CD4-positive, alpha-beta T cell treated with Interferon gamma for 1 hour (primary cell): ENCODE measurements at regions not wholly inside any gene's neighbourhood (a gene's known extent, or its start where the extent isn't known, plus 50 kb on each side); places are given as distances from the start of the nearest gene placed in this dataset.

Source experiments
- DNase-seq: peaks from one replicate; pipeline ENCODE4 v3.0.0-alpha.2; 2020

DNA sequence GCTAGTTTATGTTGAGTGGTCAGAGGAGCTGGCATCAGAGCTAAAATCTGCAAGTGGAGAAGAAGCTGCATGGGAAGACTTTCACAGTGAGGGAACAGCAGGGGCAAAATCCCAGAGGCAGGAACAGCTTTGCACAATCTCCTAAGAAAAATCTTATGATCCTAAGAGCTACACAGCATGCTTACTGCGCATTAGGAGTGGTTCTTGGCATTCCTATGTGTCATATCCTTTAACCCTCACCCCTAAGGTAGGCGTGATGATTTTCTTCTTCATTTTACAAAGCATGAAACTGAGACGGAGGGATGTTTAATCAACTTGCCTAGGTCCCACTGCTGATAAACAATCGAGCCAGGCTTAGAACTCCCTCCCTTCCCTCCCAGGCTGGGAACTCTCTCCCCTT is 313.6 kb upstream of the SULF2 start:
- DNase-seq, result no peak

DNA sequence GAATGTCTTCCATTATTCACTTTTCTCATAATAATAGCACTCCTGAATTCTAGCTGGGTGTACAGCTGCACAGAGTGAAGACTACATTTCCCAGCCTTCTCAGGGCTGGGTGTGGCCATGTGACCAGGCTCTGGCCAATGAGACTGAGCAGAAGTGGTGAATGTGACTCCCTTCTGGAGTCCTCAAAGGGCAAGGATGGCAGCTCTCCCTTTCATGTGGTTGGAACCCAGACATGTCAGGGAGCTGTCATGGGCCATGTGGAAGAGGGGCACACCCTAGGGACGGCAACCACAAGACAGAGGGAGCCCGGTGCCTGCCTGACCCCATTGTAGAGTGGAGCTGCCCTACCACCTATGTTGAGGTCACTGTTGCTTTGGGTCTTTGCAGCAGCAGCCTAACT is 312.8 kb upstream of the SULF2 start:
- no peak for DNase-seq

DNA sequence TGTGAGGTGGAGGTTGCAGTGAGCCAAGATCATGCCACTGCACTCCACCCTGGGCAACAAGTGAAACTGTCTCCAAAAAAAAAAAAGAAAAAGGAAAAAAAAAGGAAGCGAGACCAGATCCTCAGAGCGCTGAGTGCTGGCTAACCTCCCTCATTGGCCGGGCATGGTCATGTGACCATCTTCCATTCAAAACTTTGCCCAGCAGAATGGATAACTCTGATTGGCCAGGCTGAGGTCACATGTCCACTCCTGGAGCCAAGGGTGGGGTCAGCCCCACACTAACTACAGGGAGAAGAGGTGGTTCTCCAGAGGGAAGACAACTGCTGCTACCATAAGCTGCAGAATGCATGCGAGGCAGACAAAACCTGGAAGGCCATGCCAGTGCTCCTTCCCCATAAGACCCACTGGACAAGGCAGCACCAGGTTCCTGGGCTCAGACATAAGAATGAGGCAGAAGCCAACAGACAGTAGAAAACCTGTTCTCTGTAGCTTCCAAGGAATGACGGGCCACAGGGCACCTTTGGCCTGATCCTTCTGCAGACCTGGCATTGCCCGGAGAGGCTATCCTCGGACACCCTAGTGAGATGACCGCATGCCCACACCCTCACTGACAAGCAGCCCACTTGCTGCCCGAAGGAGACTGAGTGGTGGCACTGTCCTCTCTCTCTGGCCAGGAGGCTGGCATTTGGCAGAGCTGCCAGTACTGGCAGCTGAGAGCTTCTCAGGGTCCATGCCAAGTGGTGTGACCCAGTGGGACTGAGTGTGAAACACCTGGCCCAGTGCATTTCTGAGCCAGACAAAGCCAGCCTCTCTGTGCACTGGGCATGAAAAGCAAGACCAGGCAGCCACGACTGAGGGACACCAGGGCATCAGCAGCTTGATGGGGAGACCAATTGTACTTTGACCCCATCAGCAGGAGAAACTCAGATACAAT is 311.9 kb upstream of the SULF2 start:
- no peak for DNase-seq

DNA sequence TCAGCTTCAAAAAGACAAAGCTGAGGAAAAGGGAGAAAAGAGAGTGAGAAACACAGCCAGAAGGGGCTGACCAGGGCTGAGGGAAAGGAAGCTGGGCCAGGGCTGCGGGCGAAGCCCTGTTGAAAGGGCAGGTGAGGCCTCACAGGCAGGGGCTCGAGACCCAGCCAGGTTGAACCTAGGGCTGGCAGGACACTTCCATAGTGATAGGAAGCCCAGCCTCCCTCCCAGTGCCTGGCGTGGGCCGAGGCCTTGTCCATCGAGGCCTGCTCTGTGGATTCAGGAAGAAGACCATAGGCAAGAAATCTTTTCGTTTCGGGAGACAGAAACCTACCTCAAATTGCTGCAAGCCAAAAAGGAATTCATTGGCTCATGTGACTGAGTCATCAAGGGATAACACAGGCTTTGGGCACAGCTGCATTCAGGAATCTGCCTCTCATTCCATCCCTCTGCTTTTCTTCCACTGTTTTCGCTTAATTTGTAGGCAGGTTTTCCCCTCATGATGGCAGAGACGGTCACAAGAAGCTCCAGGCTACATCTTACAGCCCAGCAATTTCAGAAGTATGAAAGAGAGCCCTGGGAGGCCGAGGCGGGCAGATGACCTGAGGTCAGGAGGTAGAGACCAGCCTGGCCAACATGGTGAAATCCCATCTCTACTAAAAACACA is 311.1 kb upstream of the SULF2 start:
- DNase-seq, result no peak

DNA sequence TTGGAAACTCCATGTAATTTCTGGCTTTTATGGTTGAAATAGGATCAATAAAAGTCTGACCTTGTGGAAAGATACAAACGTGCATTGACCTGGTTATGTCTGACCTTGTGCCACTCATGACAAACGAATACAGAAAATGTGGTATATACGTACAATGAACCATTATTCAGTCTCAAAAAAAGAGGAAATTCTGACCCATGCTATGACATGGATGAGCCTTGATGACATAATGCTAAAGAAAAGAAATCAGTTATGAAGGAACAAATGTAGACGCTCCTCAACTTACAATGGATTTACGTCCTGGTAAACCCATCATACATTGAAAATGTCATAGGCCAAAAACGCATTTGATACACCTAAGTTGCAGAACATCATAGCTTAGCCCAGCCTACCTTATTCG is 309.7 kb upstream of the SULF2 start:
- DNase-seq, result no peak

DNA sequence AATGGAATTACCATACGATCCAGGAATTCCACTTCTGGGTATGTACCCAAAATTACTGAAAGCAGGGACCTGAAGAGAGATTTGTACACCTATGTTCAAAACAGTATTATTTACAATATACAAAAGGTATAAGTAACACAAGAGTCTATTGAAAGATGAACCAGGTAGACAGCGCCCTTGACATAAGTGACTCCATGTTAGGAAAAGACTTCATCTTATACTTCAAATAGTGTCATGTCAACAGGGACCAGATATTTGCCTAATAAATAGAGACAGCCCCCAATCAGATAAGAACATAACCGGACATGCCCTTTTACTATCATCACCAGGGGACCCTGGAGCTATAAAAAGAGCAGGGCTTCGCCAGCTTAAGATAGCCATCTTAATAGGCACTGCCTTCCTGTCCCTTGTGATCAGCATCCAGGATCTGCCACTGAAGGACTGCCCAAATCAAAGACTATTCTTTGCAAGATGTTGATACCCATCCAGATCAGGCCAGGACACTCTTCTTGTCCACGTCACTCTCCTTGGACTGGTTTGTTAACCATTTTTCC is 309.0 kb upstream of the SULF2 start:
- DNase-seq, result no peak

DNA sequence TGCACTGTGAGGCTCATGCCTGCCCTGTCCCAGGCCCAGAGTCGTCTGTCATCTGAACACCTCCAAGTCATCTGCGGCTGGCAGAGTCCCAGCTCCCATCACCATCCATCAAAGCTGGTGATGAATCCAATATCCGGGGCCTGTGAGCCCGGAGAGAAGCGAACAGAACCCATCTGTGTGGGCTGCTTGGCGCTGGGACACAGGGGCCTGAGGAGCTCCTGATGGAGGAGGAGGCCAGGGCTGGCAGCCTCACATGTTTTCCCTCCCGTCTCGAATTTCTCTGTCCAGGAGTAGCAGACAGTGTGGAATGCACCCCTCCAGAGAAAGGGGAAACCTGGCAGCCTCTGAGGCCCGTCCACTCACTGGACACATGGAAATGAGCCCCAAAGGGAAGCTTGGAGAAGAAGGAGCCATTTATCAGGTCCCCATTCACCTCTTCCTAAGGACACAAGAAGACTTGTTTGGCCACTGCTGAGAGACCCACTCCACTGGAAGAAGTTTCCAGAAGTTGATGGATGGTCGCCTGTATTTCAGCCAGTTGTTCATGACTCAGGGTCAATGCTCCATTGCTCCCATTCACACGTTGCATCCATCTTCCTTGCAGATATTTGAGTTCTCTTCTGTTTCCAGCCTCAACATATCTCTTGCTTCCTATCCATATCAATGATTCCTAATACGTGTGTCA is 307.5 kb upstream of the SULF2 start:
- no peak for DNase-seq

DNA sequence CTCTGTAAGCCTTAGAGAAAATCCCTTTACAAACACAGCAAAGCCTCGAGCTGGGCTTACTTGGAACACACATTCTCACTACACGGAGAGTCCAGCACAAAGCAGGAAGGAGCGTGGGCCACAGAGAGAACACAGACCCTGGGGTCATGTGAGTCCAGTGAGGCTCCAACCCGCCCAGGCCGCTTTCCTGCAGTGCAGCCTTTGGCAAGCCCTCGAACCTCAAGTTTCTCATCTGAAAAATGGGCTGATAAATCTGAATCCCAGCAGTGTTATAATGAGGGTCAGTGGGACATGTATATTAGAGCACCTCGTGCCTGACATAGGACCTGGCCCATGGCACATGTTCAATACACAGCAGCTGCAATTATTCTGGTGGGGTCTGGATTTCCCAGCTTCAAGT is 305.5 kb upstream of the SULF2 start:
- no peak for DNase-seq

DNA sequence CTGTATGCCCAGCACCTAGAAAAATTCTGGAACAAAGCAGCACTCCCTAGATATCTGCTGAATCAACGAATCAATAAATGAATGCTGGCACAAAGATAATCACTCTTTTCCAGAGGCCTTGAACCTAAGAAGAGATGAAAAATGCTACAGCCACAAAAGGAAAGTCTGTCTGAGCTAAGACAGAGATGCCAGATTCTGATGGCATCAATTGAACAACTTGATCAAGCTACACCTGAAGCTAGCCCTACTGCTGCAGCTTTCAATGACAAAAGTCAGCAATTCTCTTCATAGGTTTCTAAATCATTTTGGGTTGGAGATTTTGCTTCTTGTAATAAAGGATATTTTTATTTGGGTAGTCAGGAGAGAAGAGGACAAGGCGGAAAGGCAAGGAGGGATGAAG is 305.0 kb upstream of the SULF2 start:
- DNase-seq, result no peak

DNA sequence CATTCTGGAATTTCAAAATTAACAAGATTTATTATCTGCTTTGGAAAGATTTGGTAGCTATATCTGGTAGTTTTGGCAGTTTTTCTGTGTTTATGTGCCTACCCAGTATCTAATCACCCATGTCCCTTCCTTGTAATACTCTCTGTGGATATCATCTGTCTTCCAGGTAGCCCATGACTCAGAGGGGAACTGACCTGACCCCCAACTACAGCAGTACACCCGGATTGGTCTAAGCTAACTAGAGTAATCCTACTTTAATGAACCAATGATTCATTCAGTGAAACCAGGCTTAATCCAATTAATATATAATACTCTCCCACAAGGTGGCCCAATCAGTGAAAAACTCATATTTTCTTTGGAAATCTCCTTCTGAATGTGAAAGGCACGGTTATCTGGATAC is 295.3 kb upstream of the SULF2 start:
- no peak for DNase-seq

DNA sequence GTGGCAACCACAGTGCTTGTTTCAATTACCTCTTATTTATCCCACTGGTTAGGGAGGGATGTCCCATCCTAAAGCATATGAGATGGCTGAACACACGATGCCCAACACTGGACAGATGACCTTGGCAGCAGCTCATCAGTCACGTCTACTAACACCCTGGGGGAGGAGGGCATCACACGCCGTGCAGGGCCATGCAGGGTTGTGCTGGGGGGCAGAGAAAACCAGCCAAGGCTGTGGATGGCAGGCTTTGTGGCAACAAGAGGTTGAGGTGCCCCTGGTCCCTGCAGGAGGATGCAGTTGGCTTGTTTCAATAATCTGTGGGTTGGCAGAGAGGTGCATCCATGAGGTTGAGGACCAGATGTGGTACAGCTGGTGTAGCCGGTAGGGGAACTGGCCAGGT is 293.7 kb upstream of the SULF2 start:
- no peak for DNase-seq

DNA sequence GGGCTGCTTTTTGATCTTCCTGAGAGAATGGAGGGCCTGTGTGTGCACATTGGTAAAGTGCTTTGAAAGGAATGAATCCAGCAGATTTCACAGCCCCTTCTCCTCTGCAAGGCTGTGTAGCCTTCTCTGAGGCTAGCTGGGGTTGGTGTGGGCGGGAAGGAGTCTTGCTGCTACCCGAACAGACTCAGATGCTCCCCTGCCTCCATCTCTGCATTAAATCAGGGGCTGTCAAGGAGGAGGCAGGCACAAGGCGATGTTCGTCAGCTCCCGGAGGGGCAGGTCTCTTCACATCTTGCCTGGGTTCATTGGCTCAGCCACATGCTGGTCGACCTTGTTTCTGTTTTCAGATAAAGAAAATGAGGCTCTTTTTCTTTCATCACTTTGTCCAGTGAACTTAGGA is 291.5 kb upstream of the SULF2 start:
- DNase-seq, result no peak

DNA sequence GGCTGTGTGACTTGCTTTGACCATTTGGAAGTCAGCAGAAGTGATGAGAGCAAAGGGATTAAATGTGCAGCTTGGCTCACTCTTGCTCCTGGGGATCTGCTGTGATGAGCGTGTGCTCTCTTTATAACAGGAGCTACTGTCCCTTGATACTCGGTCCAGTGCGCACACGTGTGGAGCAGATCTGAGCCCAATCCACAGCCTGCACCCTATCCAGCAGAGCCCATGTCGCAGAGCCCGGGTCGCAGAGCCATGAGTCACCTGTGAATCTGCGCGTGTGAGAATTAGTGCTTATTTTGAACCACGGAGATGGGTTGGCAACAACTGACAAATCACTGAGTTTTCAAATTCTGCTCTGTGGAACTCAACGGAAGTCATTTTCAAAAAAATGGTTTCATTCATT is 291.0 kb upstream of the SULF2 start:
- no peak for DNase-seq

DNA sequence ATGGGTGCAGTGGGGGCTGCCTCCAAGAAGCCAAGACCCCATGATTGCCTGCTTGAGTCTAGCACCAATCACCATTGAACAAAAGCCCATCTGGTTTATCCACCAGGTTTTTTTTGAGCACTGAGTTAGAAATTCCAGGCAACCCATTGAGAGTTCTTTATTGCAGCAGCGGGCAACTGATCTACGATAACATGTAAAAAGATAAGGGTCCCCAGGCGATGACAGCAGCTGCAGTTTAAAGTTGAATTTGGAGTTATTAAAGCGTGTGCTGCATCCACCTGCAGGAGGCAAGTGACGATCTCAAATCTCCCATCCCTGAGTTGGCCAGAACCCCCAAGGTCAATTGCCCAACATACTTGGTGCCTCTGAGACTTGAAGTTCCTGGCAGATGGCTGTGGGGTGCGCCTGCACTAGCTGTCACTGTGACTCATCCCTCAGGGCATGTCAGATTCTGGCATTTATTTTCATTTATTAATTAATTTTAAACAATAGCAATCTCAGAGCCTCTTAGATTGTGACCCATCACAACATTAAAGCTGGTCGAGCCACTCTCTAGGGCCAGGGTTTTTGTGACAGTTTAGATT is 290.4 kb upstream of the SULF2 start:
- DNase-seq, result no peak

DNA sequence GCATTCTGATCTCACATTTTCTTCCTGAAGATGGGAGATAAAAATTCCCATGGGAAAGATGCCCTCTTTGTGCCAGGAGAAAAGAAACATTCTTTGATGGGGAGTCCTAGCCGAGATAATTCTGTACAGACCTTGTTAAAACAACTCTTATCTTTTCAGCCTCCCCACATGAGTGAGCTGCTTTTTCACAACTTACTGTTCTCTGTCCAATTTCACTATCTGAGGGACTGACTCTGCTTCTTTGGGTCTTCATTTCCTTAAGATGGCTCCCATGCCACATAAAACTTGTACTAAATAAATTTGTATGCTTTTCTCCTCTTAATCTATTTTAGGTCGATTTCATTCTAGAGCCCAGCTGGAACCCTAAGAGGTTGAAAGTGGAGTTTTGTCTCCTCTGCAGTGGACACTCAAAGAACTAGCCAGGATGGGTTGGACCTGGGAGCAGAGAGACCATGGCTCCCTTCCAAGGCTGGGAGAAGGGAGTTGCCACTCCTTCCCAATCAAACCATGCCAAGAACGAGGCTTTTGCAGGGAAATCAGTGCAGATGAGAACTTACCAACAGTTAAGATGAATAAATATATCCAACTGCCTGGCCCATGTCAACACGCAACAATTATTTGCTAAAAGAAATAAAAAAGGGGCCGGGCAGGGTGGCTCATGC is 285.8 kb upstream of the SULF2 start:
- no peak for DNase-seq

DNA sequence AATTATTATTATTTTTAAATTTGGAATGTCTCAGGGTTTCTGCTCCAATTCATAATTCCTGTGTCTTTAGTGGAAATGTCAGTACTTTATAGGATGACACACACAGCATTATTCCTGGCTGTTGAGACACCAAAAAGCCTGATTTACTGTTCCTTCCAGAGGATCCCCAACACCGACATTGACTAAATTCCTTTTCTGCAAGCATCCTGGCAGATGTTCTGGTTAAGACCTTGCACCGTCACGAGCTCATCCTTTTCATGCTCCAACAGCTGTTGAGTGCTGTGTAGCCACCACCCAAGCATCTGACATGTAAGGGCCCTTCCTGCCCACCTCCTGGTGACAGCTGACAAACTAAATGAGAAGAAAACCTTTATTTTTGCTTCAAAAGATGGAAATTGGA is 284.3 kb upstream of the SULF2 start:
- DNase-seq, result no peak

DNA sequence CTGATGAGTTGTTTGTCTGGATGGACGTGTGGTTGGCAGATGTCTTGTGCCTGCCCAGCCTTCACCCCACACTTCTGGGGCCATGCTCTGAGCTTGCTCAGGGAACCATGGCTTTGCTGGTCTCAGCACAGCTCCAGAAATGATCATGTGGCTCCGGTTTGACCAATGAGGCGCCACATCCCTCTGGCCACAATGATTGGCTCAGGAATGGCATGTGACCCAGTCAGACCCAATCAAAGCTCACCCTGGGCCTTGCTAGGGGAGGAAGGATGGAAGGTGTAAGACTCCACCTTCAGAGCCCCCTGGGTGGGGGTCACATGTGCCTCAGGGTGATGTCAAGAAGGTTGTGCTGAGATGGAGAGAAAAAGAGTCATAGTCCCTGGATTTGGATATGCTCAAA is 281.6 kb upstream of the SULF2 start:
- DNase-seq, result no peak

DNA sequence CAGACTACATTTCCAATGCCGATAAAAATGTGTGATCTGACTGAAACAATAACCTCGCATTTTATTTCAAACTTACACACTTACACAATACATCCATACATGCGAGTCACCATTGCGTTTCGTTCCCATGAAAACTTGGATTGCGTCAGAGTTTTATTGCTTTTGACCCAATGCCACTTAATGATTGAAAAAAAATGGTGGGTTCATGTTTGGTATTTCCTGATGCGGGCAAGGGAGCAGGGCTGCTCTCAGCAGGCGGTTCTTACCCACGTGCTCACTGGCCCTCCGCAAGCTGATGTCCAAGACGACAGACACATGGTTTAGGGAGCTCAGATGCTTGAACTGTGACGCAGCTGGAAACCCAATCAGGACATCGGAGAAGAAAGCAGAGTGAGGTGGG is 281.0 kb upstream of the SULF2 start:
- DNase-seq, result no peak

DNA sequence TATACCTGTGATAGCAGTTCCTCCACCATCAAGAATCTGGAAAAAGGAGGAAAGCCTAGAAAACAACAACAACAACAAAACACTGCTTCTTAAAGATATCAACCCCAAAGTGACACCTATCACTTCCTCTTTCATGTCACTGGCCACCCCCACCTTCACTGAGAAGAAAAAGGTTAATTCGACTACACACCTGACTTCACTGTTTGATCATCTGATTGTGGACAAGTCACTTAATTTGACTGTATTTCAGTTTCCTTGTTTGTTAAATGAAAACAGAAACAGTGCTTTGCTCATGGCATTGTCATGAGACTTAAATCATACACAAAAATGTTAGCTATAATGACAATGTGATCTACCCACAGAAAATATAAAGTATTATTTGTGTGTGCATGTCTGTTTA is 280.6 kb upstream of the SULF2 start:
- no peak for DNase-seq

DNA sequence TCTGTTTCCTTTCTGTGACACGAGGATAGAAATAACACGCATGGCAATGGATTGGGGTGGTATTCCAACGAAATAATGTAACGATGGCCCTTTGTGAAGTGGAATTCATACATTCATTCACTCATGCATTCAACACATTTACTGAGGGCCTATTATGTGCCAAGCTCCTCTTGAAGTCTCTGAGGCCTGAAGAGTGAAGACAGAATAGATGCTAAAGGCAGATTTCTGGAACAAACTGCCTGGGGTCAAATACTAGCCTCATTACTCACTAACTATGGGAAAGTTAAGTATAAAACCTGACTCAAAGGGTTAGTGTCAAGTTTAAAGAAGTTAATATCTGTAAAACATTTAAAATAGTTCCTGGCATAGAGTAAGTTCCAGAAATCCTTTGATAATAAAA is 279.6 kb upstream of the SULF2 start:
- DNase-seq, result no peak

DNA sequence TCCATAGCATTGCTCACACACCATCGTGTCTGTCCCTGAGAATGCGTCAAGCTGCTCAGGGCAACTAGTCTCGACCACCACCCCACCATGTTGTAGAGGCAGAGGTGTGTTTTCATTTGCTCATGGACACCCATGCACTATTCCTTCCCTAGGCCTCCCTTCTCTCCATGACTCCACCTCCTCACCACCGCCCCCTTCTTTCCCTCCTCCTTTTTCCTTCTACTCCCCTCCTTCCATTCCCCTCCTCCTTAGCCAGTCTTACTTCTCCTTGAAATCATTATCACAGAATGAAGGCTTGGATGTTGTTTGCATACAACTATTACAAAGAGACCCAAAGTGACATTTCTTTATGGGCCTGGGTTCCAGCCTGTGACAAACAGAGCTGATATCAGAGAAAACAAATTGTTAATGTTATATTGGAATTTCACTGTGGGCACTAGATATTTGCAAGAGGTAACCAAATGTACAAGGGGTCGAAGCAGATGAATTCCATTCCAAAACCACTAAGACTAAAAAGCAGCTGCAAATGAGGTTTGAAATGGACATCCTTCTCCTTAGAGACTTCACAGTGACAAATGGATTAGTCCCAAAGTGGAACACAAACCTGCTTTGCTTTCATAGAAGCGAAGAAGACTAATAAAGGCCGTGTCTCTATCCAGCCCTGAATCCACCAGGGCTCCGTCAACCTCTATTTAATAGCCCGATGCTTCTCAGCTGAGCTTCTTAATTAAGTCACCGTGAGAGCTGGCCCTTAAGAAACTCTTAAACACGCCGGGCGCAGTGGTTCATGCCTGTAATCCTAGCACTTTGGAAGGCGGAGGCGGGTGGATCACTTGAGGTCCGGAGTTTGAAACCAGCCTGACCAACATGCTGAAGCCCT is 275.8 kb upstream of the SULF2 start:
- no peak for DNase-seq
